ENCODE measurements at regions not wholly inside any gene's neighbourhood (a gene's known extent, or its start where the extent isn't known, plus 50 kb on each side); places are given as distances from the start of the nearest gene placed in this dataset.

DNA sequence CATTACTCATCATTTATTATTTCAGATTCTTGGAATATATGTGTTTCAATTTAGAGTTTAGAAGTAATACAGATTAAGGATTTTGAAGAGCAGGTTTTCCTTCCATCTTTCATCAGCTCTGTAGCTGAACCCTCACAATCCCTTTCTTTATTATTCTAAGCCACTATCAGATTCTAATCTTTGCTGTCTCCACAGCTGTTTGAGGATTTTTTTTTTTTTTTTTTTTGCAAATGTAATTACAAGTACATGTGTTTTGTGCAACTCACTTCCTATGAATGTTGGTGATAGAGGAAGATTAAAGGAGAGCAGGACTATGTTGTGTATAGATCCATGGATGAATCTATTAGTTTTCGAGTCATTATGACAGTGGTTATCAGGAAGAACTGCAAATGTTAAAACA, 87.4 kb upstream of the TENM3 start:
- TF ChIP-seq, protein P1, sequence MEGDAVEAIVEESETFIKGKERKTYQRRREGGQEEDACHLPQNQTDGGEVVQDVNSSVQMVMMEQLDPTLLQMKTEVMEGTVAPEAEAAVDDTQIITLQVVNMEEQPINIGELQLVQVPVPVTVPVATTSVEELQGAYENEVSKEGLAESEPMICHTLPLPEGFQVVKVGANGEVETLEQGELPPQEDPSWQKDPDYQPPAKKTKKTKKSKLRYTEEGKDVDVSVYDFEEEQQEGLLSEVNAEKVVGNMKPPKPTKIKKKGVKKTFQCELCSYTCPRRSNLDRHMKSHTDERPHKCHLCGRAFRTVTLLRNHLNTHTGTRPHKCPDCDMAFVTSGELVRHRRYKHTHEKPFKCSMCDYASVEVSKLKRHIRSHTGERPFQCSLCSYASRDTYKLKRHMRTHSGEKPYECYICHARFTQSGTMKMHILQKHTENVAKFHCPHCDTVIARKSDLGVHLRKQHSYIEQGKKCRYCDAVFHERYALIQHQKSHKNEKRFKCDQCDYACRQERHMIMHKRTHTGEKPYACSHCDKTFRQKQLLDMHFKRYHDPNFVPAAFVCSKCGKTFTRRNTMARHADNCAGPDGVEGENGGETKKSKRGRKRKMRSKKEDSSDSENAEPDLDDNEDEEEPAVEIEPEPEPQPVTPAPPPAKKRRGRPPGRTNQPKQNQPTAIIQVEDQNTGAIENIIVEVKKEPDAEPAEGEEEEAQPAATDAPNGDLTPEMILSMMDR (IDR thresholded peaks at IDR 0.05): no peak
- no peak for TF ChIP-seq POLR2A (IDR thresholded peaks at IDR 0.05)
